Testis (tissue), 2 donors: ENCODE measurements at regions not wholly inside any gene's neighbourhood (a gene's known extent, or its start where the extent isn't known, plus 50 kb on each side); places are given as distances from the start of the nearest gene placed in this dataset.
A peak's percentile ranks its signal among the peaks of the same experiment; 100 is the strongest.

ENCODE experiments used
- DNase-seq: peaks from one replicate; pipeline ENCODE4 v3.0.0-alpha.2; 2019
- H3K27ac ChIP-seq, 2 donors: fragments of 200-600 bp; sonication (generic); one replicate each; pipeline ENCODE4 v1.5.1; 2019
- H3K27me3 ChIP-seq: fragments of 200-600 bp; sonication (generic); one replicate; pipeline ENCODE4 v1.5.1; 2019
- H3K36me3 ChIP-seq: fragments of 200-600 bp; sonication (generic); one replicate; pipeline ENCODE4 v1.5.1; 2017; ENCODE audit warnings: low read depth; ENCODE audit errors: missing control alignments
- H3K4me1 ChIP-seq: fragments of 200-600 bp; sonication (generic); one replicate; pipeline ENCODE4 v1.5.1; 2019
- H3K4me3 ChIP-seq, 2 donors: fragments of 200-600 bp; sonication (generic); one replicate each; pipeline ENCODE4 v1.5.1; 2017 to 2019
- H3K9me3 ChIP-seq: fragments of 200-600 bp; sonication (generic); one replicate; pipeline ENCODE4 v1.5.1; 2017
- CTCF ChIP-seq, 3 experiments: fragments of 450-650 bp in 2 of 3; fragments of 200-600 bp in 1 of 3; sonication (generic) in 1 of 3; IDR thresholded peaks; one replicate each; pipeline ENCODE4 v1.5.1; 2016 to 2019; ENCODE audit warnings: antibody characterized with exemption in 3 of 3, mild to moderate bottlenecking in 2 of 3, moderate library complexity in 1 of 3
- POLR2A ChIP-seq: fragments of 450-650 bp; IDR thresholded peaks from one replicate; pipeline ENCODE4 v1.6.1; 2017; ENCODE audit warnings: antibody characterized with exemption, mild to moderate bottlenecking, moderate library complexity
- WGBS, 2 donors: methylation state at CpG; one replicate each; pipeline ENCODE4 v1.1.5; 2018; 5-methylcytosine and 5-hydroxymethylcytosine counted together
- intact Hi-C: fragments of 100-400 bp; cut with DNase I; formaldehyde crosslinking; loops from one replicate; pipeline ENCODE4 v1.15.1; 2023; ENCODE audit warnings: low total_unique reads

DNA sequence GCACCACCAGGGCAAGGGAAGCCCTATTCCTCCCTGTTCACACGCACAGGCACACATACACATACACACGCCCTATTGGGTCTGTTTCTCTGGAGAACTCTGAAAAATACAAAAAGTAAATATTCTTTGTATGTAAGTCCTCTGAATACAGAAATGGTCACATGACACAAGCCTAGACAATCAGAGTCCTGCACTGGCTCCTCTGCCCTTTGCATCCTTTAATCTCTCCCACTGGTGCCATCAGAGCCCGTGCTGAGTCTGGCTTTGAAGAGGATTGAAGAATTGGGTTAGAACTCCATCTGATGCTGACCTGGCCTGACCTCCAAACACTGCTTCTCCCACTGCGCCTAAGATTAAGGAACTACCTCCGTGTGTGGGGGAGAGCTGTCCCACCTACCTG lies 273.2 kb upstream of the TBX3 start:
- intact Hi-C loops, result no loop called here
- H3K27ac ChIP-seq, result no peak overlapping the region
- H3K4me1 ChIP-seq, result no peaks in the 10 kb centered on the region
- H3K9me3 ChIP-seq, result no peaks in the 10 kb centered on the region
- H3K36me3 ChIP-seq, result no peaks in the 10 kb centered on the region
- 87 to 94% methylated on average over 5 of the region's 5 CpGs for WGBS, 2 donors
- DNase-seq, result no peak
- no peak overlapping the region for H3K4me3 ChIP-seq
- H3K27me3 ChIP-seq, result no peaks in the 10 kb centered on the region
- no peak for TF ChIP-seq CTCF (IDR thresholded peaks at IDR 0.05)
- no peak for TF ChIP-seq POLR2A

DNA sequence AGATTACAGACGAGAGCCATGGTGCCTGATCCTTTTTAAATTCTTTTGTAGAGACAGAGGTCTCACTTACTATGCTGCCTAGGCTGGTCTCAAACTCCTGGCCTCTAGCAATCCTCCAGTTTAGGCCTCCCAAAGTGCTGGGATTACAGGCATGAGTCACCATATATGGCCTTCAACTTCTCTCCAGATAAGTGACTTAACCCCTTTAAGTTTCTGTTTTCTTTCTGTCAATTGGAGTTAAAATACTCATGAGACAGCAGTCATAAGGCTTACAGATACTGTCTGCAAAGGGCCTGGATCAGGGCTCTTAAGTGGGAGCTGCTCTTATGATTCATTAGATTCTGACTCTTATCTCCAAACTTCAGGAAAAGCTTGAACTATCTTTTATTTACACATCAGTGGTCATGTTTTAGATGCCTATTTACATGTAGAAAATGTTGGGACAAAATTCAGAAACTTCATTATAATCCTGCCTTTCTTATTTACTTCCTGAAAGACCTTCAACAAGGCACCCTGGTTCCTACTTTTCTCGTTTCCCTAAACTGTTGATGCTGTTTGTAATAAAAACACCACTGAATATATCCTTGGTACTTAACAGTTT lies 271.5 kb upstream of the TBX3 start:
- no peaks in the 10 kb centered on the region for H3K36me3 ChIP-seq
- TF ChIP-seq POLR2A (no peak), CTCF (IDR thresholded peaks at IDR 0.05) (no peak)
- H3K4me3 ChIP-seq, result no peak overlapping the region
- intact Hi-C loops, result no loop called here
- H3K9me3 ChIP-seq, result no peaks in the 10 kb centered on the region
- H3K27ac ChIP-seq, result no peak overlapping the region
- DNase-seq, result no peak
- WGBS, 2 donors, result 68 to 80% methylated on average over 2 of the region's 2 CpGs
- no peaks in the 10 kb centered on the region for H3K4me1 ChIP-seq
- H3K27me3 ChIP-seq, result no peaks in the 10 kb centered on the region

DNA sequence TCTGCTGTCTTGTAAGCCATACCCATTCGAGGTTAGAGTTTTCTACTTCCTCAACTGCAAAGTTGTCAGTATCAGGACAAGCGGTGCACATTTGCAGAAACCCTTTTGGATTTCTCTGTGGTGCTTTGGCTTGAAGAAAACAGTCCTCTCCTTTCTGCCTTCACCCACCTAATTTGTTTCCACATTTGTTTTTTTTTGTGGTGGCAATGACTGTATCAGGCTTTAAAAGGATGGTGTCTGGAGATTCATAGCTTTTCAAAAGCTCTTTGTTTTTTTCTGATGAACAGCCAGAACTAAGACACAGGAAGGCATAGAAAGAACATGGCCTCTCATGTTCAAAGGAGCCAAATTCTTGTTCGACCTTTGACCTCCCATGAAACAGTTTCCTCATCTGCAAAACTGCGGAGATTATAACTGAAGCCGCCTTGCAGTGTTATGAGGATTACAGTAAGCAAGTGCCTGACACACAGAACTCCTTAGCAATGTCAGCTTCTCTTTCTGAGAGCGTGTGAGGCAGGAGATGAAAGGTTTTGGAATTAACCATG lies 270.6 kb upstream of the TBX3 start:
- no peaks in the 10 kb centered on the region for H3K36me3 ChIP-seq
- H3K4me1 ChIP-seq, result no peaks in the 10 kb centered on the region
- no peak overlapping the region for H3K4me3 ChIP-seq
- intact Hi-C loops, result no loop called here
- H3K27ac ChIP-seq, result no peak overlapping the region
- DNase-seq, result no peak
- no peaks in the 10 kb centered on the region for H3K27me3 ChIP-seq
- WGBS, 2 donors, result 84 to 89% methylated on average over 6 of the region's 6 CpGs
- H3K9me3 ChIP-seq, result no peaks in the 10 kb centered on the region
- TF ChIP-seq POLR2A, result no peak
- TF ChIP-seq CTCF (IDR thresholded peaks at IDR 0.05), result no peak

- Histone ChIP-seq H3K27ac (peak overlapping the region in 1 of 2 donors; percentile 25), H3K9me3 (no peaks in the 10 kb centered on the region), H3K36me3 (no peaks in the 10 kb centered on the region), H3K27me3 (no peaks in the 10 kb centered on the region), H3K4me3 (peak overlapping the region in 1 of 2 donors; percentile 29), H3K4me1 (no peaks in the 10 kb centered on the region)
- DNase-seq, result peak; percentile 24
- 68% methylated on average over 17 to 18 of the region's 18 CpGs for WGBS, 2 donors
- intact Hi-C loops, result no loop called here
- TF ChIP-seq POLR2A (no peak), CTCF (IDR thresholded peaks at IDR 0.05) (no peak)
Observed at GRCh38 chr12:114952573-114953271, 268.7 kb upstream of the TBX3 start.
